ENCODE measurements at regions not wholly inside any gene's neighbourhood (a gene's known extent, or its start where the extent isn't known, plus 50 kb on each side); places are given as distances from the start of the nearest gene placed in this dataset.

GRCh38 chr3:34285827-34286188 is 487.4 kb downstream of the PDCD6IP start:
- no peak for TF ChIP-seq CTCF (IDR thresholded peaks at IDR 0.05)
- TF ChIP-seq EZH2 (IDR thresholded peaks at IDR 0.05; ENCODE audit: borderline replicate concordance, insufficient read depth, low read depth, low read length, poor library complexity, severe bottlenecking): no peak
